RPMI8226 (cell line): ENCODE measurements at regions not wholly inside any gene's neighbourhood (a gene's known extent, or its start where the extent isn't known, plus 50 kb on each side); places are given as distances from the start of the nearest gene placed in this dataset.

Source experiments
- DNase-seq: peaks from one replicate; pipeline ENCODE4 v3.0.0-alpha.2; 2015

DNA sequence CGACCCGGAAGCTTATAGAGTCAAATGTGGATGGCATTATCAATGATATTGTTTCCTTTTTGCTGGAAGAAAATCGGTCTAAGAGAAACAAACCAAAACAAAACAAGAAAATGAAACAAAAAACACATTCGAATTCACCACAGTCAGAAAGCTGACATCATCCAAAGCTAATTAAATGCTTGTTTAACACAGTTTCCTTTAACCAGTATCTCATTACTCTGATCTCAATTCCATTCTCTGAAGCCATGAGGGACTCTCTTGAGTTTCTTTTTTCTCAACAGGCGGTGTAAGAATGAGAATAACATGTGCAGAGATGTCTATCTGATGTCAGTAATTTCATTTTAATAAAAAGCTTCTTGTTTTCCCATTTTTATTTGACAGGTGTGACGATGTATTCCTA is 1448.3 kb upstream of the DDX18 start:
- no peak for DNase-seq

DNA sequence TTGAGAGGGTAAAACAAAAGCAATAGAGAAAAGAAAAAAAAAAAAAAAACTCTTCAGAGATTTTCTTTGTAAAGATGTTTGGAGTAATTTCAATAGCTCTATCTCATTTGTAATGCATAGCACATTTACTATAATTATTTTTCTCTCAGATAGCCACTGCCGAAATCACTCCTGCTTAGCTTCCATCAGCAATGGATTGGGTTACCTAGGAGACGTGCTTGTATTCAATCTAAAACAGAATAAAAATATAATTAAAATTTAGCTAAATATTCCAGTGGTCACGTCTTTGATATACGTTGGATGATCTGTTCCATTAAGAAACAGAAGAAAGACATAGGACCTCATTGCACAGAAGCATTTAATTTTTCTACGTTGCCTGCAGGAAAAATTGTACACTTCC is 1435.7 kb upstream of the DDX18 start:
- DNase-seq, result no peak

DNA sequence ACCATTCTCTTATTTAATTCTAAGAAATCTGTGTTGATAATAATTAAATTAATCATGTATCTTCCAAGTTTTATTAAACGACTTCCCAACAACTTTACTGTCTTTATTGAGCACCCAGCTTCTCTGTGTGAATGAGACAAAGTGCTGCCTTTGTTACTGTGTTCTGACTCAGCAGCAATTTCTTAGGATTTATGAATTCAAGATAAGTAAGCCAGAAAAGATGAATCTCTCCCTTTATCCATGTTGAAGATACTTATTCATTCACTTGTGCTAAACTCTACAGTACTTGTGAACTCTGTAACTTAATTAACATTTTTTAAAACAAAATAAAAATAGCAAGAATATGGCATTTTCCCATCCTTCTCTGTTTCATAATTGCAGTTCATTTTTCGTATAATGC is 1403.3 kb upstream of the DDX18 start:
- DNase-seq, result no peak

- no peak for DNase-seq
Measured at GRCh38 chr2:116413659-116414058, 1400.8 kb upstream of the DDX18 start.

DNA sequence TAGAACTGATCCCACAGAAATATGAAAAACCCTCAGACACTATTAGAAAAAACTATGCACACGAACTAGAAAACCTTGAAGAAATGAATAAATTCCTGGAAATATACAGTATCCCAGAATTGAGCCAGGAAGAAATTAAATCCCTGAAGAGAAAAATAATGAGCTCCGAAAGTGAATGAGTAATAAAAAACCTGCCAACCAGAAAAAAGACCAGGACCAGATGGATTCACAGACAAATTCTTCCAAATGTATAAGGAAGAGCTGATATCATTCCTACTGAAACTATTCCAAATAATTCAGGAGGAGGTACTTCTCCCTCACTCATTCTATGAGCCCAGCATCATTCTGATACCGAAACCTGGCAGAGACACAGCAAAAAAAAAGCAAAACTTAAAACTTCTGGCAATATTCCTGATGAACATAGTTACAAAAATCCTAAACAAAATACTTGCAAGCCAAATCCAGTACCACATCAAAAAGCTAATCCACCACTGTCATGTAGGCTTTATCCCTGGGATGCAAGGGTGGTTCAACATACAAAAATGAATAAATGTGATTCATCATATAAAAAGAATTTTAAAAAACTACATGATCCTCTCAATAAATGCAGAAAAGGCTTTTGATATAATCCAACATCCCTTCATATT is 1397.6 kb upstream of the DDX18 start:
- no peak for DNase-seq

DNA sequence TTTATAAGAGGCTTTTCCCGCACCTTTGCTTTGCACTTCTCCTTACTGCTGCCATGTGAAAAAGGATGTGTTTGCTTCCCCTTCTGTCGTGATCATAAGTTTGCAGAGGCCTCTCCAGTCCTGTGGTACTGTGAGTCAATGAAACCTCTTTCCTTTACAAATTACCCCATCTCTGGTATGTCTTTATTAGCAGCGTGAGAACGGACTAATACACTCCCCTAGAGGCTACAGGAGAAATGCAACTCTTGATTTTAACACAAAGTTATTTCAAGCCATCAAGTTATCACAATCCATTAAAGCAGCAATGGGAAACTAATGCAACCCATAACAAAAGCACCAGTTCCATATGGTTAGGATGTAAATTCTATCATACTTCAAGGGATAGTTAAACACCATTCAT is 1378.8 kb upstream of the DDX18 start:
- DNase-seq, result no peak

GRCh38 chr2:116440104-116440653 is 1374.3 kb upstream of the DDX18 start:
- no peak for DNase-seq

DNA sequence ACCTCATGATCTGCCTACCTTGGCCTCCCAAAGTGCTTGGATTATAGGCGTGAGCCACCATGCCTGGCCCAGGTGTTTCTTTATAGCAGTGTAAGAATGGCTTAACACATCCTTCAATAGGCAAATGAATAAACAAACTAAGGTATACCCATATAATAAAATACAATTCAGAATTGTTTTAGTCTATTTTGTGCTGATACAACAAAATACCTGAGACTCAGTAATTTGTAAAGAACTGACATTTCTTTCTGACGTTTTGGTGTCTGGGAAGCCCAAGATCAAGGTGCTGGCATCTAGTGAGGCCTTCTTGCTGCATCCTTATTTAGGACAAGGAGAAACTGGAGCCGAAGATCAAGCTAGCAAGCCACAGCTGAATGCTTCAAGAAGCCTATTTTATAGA is 1372.1 kb upstream of the DDX18 start:
- no peak for DNase-seq

- no peak for DNase-seq
Measured at GRCh38 chr2:116444256-116444872, 1370.1 kb upstream of the DDX18 start.

DNA sequence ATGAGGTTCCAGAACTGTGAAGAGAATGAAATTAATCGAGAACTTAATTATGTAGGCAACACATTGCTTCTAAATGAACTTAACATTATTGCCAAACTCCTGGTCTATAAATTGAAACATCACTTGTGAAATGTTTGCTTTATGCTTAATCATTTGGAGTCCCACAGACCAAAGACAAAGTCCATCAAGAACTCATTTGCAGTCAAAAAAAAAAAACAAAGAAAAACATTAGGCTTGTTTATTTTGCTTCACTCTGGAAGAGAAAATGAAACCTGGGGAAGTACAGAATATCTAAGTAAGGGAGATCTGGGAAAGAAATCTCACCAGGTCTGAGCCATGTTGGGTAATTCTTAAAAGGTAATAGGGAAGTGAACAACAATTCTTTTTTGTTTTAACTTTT is 1363.5 kb upstream of the DDX18 start:
- no peak for DNase-seq

GRCh38 chr2:116452651-116453050 is 1361.8 kb upstream of the DDX18 start:
- no peak for DNase-seq

DNA sequence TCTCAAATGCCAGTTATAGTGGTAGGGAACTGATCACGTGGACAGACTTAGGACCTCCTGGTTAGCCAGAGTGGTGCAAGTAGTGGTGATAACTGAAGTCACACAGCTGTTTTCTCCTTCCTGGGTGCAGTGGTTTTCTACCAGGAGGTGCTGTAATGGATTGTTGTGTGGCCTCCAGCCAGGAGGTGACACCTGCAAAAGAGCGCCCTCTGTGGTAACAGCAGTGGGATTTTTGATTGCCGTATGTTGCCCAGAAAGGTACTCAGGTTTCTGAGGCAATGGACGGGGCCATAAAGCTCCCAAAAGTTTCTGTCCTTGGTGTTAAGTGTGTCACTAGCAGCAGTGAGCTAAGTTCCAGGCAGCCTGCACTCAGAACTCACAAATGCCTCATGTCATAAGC is 1358.1 kb upstream of the DDX18 start:
- no peak for DNase-seq

GRCh38 chr2:116467243-116467642 is 1347.2 kb upstream of the DDX18 start:
- DNase-seq, result no peak

GRCh38 chr2:116477229-116477628 is 1337.3 kb upstream of the DDX18 start:
- no peak for DNase-seq

DNA sequence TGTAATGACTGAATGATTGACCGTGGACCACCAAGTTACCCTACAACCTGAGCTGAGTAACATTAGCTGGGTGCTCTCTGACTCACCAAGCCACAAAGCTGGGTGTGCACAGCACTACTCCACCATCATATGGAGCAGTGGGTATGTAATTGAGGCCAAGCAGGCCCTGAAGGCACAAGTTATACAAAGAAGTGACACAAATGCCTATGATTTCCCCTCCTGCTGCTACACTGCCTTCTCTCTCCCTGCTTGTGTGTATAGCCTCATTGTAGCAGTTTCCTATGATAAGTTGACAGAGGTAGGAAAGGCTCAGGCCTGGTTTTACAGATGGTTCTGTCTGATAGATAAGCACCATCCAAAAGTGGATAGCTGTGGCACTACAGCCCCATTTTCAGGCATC is 1327.2 kb upstream of the DDX18 start:
- DNase-seq, result no peak

GRCh38 chr2:116489292-116489691 is 1325.2 kb upstream of the DDX18 start:
- no peak for DNase-seq

GRCh38 chr2:116489944-116490343 is 1324.5 kb upstream of the DDX18 start:
- no peak for DNase-seq

DNA sequence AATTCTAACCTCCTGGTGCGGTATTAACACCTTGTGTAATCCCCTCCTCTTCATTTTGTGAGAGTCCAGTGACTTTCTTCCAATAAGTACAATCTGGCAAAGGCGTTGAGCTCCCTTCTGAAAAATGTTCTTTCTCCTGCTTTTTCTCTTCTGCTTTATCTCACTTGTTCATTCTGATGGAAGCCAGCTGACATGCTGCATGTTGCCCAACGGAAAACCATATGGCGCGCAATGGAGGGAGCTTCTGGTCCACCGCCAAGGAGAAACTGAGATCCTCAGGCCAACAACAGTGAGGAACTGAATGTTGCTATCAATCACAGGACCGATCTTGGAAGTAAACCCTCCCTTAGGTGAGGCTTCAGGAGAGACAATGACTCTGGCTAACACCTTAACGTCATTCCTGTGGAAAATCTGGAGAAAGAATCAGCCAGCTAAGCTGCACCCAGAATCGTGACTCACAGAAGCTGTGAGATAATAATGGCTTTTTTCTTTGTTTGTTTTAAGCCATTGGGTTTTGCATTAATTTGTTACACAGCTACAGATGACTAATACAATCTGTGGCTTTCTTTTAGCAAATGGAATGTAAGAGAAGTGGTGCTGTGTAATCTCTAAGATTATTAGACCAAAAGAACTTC is 1323.9 kb upstream of the DDX18 start:
- DNase-seq, result no peak

DNA sequence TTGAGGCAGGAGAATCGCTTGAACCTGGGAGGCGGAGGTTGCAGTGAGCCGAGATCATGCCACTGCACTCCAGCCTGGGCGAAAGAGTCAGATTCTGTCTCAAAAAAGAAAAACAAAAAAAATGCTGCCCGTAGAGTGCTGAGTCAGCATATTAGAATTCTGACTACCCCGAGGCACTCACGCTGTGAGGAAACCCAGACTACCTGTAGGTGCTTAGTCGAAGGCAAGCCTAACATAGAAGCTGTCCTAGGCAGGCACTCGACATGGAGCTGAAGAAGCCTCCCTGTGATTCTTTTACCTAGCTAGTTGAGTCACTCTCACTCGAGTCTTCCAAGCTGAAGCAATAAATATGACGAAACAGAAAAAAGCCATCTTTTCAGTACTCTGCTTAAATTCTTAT is 1323.2 kb upstream of the DDX18 start:
- no peak for DNase-seq

- no peak for DNase-seq
Measured at GRCh38 chr2:116499389-116499788, 1315.1 kb upstream of the DDX18 start.

DNA sequence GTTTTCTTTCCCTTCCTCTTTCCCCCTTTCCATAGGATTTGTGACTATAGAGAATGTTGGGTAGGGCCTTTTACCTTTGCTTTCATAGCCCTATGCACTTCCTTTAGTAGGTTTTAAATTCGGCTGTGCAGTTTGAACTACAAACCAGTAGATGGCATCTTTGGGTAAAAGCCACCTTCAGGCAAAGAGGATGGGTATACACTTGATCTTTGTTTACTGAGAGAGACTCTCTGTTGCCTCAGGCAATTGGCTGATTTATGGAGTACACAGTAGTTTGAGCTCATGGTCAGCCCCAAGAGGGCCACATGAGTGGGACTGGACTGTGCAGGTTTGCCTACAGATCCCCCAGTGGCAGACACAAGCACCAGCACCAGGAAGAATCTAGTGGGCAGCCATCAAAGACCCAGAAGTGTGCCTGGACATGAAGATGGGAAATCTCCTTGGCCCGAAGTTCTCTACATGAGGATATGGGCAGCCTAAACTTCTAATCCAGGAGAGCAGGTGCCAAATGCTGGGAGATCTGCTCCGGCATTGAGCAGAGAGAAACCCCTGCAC is 1304.3 kb upstream of the DDX18 start:
- peak; percentile 33 for DNase-seq

- no peak for DNase-seq
Measured at GRCh38 chr2:116511426-116511825, 1303.1 kb upstream of the DDX18 start.

DNA sequence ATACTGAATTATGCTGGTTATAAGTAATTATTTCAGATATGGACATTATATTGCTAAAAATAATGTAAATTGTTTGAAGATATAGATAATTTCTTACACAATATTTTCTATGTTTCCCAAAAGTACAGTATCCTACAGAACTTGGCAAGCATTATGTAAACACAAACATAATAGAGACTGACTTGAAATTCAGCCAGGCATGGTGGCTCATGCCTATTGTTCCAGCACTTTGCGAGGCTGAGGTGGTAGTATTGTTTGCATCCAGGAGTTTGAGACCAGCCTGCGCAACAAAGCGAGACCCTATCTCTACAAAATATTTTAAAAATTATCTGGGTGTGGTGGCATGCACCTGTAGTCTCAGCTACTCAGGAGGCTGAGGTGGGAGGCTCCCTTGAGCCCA is 1300.5 kb upstream of the DDX18 start:
- DNase-seq, result no peak

DNA sequence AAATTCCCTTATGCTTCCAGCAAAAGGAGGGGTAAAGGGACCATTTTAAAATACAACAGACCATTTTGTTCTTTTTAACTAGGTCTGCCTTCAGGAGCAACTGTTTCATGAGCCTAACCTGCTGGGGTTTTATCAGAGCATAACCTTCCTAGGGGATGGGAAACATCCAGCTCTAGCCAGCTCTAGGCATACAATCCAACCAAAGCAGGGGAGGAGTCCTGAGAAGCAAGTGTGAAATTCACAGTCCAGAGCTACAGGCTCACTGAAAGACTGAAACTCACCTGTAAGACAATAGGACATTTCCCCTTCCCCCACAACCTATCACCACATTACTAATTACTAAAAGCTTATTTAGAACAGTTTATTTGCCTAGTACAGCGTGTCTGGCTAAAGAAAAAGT is 1296.6 kb upstream of the DDX18 start:
- no peak for DNase-seq
